SIG-M5 (cell line): ENCODE measurements at regions not wholly inside any gene's neighbourhood (a gene's known extent, or its start where the extent isn't known, plus 50 kb on each side); places are given as distances from the start of the nearest gene placed in this dataset.
"Not testable (repeated sequence)": the region's sequence is repeated elsewhere in the genome, so short reads cannot be mapped to it uniquely, and the experiment has no call there.

ENCODE experiments used
- DNase-seq: peaks from one replicate; lab custom pipeline; 2025; lab: John Stamatoyannopoulos, UW

GRCh38 chrX:40243755-40244515 lies 146.2 kb upstream of the BCOR start:
- DNase-seq, result no peak

GRCh38 chrX:40240844-40241243 lies 143.1 kb upstream of the BCOR start:
- DNase-seq, result no peak

GRCh38 chrX:40237731-40238178 lies 140.0 kb upstream of the BCOR start:
- no peak for DNase-seq

- DNase-seq, result no peak
Observed at GRCh38 chrX:40230646-40231045, 132.9 kb upstream of the BCOR start.

- no peak for DNase-seq
Observed at GRCh38 chrX:40227125-40227524, 129.4 kb upstream of the BCOR start.

- no peak for DNase-seq
Observed at GRCh38 chrX:40224658-40225057, 126.9 kb upstream of the BCOR start.

GRCh38 chrX:40222612-40223011 lies 124.9 kb upstream of the BCOR start:
- not testable (repeated sequence) for DNase-seq

GRCh38 chrX:40213092-40213491 lies 115.3 kb upstream of the BCOR start:
- no peak for DNase-seq

GRCh38 chrX:40209951-40210617 lies 112.3 kb upstream of the BCOR start:
- no peak for DNase-seq

- no peak for DNase-seq
Observed at GRCh38 chrX:40207626-40208025, 109.9 kb upstream of the BCOR start.

GRCh38 chrX:40205471-40205870 lies 107.7 kb upstream of the BCOR start:
- DNase-seq, result no peak

GRCh38 chrX:40202456-40202855 lies 104.7 kb upstream of the BCOR start:
- DNase-seq, result no peak

GRCh38 chrX:40201329-40201885 lies 103.6 kb upstream of the BCOR start:
- no peak for DNase-seq

GRCh38 chrX:40199704-40200103 lies 101.9 kb upstream of the BCOR start:
- DNase-seq, result no peak

GRCh38 chrX:40197071-40197470 lies 99.3 kb upstream of the BCOR start:
- DNase-seq, result no peak

- DNase-seq, result no peak
Observed at GRCh38 chrX:40195368-40195767, 97.6 kb upstream of the BCOR start.

GRCh38 chrX:40192196-40192595 lies 94.4 kb upstream of the BCOR start:
- no peak for DNase-seq

- no peak for DNase-seq
Observed at GRCh38 chrX:40189637-40190036, 91.9 kb upstream of the BCOR start.

- DNase-seq, result no peak
Observed at GRCh38 chrX:40188573-40189417, 91.0 kb upstream of the BCOR start.

- DNase-seq, result no peak
Observed at GRCh38 chrX:40184968-40185367, 87.2 kb upstream of the BCOR start.

- DNase-seq, result no peak
Observed at GRCh38 chrX:40182615-40183014, 84.9 kb upstream of the BCOR start.

GRCh38 chrX:40182095-40182494 lies 84.3 kb upstream of the BCOR start:
- no peak for DNase-seq
